Upper lobe of left lung (tissue), 4 donors: ENCODE measurements at regions not wholly inside any gene's neighbourhood (a gene's known extent, or its start where the extent isn't known, plus 50 kb on each side); places are given as distances from the start of the nearest gene placed in this dataset.

Source experiments
- CTCF ChIP-seq, 6 experiments: fragments of 450-650 bp in 4 of 6; fragments of 200-600 bp in 2 of 6; sonication (generic) in 2 of 6; IDR thresholded peaks; one replicate each; pipeline ENCODE4 v1.5.1; 2016 to 2019; ENCODE audit warnings: antibody characterized with exemption in 6 of 6
- EP300 ChIP-seq, 4 donors: sonication (generic); formaldehyde crosslinking; IDR thresholded peaks; one replicate each; pipeline ENCODE4 v1.5.1; 2017; ENCODE audit warnings: antibody characterized with exemption in 4 of 4, control low read depth in 2 of 4
- POLR2A ChIP-seq, 4 donors: fragments of 450-650 bp; IDR thresholded peaks; one replicate each; pipeline ENCODE4 v1.5.1; 2016 to 2017; ENCODE audit warnings: antibody characterized with exemption in 4 of 4, mild to moderate bottlenecking in 2 of 4
- POLR2AphosphoS5 ChIP-seq, 2 donors: sonication (generic); formaldehyde crosslinking; IDR thresholded peaks; one replicate each; pipeline ENCODE4 v1.5.1; 2017; ENCODE audit warnings: antibody characterized with exemption in 2 of 2

- TF ChIP-seq CTCF (IDR thresholded peaks at IDR 0.05) (no peak), POLR2A (IDR thresholded peaks at IDR 0.05) (no peak), POLR2AphosphoS5 (IDR thresholded peaks at IDR 0.05) (no peak), EP300 (IDR thresholded peaks at IDR 0.05) (no peak)
Measured at GRCh38 chr12:42953021-42953420, 363.5 kb upstream of the PRICKLE1 start.
